ENCODE measurements at regions not wholly inside any gene's neighbourhood (a gene's known extent, or its start where the extent isn't known, plus 50 kb on each side); places are given as distances from the start of the nearest gene placed in this dataset.

- TF ChIP-seq NRF1 (IDR thresholded peaks at IDR 0.05; ENCODE audit: low read depth, low read length) (no peak), TCF12 (IDR thresholded peaks at IDR 0.05; ENCODE audit: low read depth, low read length) (no peak), JUN (IDR thresholded peaks at IDR 0.05; ENCODE audit: low read depth, low read length) (no peak), BRCA1 (IDR thresholded peaks at IDR 0.05; ENCODE audit: low read depth, low read length) (no peak)
Measured at GRCh38 chr13:106187501-106188095, 347.9 kb downstream of the EFNB2 start (continued).
